ENCODE measurements at regions not wholly inside any gene's neighbourhood (a gene's known extent, or its start where the extent isn't known, plus 50 kb on each side); places are given as distances from the start of the nearest gene placed in this dataset.

DNA sequence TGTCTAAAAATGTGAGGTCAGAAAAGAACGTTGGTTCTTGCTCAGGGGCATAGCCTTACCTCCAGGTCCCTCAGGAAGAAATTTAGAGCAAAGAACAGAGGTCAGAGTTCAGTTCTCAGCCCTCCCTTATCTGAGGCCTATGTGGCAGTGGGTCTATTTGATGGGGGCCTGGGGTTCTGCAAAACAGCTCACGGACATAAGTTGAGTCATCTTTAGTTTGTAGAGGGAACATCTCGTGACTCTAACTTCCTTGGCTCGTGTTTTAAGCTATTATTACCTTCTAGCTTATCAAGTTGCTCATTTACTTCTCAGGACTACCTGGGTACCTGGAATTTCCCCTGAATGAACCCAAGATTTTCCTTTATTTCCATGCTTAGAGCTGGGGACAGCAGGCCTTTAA, 91.3 kb upstream of the AMOTL1 start:
- TF ChIP-seq, protein P1, sequence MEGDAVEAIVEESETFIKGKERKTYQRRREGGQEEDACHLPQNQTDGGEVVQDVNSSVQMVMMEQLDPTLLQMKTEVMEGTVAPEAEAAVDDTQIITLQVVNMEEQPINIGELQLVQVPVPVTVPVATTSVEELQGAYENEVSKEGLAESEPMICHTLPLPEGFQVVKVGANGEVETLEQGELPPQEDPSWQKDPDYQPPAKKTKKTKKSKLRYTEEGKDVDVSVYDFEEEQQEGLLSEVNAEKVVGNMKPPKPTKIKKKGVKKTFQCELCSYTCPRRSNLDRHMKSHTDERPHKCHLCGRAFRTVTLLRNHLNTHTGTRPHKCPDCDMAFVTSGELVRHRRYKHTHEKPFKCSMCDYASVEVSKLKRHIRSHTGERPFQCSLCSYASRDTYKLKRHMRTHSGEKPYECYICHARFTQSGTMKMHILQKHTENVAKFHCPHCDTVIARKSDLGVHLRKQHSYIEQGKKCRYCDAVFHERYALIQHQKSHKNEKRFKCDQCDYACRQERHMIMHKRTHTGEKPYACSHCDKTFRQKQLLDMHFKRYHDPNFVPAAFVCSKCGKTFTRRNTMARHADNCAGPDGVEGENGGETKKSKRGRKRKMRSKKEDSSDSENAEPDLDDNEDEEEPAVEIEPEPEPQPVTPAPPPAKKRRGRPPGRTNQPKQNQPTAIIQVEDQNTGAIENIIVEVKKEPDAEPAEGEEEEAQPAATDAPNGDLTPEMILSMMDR (IDR thresholded peaks at IDR 0.05; ENCODE audit: insufficient read depth, low read depth, low read length, missing control alignments) = no peak
- no peak for DNase-seq (ENCODE audit: low read depth)
- H3K4me3 ChIP-seq (ENCODE audit: low read length) = no peak overlapping the region

DNA sequence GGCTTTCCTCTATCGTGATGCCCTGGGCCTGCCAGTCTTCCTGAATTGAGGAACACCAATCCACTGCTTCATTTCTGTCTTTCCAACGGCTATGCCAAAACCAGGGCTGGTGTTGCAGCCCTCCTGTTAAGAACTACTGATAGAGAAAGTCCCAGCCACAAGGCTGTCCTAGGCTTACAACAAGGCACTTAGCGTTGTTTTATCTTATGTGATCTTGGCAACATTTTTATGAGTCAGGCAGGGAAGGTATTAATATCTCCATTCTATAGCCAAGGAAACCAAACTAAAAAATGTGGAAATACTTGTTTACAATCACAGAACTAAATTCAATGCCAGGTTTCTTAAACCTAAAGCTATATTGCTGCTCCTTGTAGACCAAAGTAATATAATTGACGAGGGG, 89.9 kb upstream of the AMOTL1 start:
- DNase-seq (ENCODE audit: low read depth) = peak; percentile 81
- H3K4me3 ChIP-seq (ENCODE audit: low read length) = no peak overlapping the region
- TF ChIP-seq, protein P1 (IDR thresholded peaks at IDR 0.05; ENCODE audit: insufficient read depth, low read depth, low read length, missing control alignments) = no peak

DNA sequence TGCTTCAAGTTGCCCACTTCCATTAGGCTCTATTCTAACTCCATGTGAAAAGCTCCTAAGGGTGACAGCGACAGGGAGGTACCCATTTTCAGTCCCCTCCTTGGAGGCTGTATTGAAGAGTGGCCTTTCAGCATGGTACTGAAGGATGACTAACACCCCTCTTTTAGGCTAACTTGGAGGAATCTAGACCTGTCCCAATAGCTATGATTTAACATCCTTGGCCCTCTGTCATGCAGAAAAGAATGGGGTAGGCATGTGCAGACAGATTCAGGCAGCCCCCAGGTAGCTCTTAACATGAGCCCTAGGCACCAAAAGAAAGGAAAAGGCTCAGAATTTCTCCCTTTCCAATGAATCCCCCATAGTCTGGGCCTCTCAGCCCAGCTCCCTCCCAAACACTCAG, 89.3 kb upstream of the AMOTL1 start:
- H3K4me3 ChIP-seq (ENCODE audit: low read length) = no peak overlapping the region
- peak; percentile 71 for DNase-seq (ENCODE audit: low read depth)
- TF ChIP-seq, protein P1 (IDR thresholded peaks at IDR 0.05; ENCODE audit: insufficient read depth, low read depth, low read length, missing control alignments) = no peak

DNA sequence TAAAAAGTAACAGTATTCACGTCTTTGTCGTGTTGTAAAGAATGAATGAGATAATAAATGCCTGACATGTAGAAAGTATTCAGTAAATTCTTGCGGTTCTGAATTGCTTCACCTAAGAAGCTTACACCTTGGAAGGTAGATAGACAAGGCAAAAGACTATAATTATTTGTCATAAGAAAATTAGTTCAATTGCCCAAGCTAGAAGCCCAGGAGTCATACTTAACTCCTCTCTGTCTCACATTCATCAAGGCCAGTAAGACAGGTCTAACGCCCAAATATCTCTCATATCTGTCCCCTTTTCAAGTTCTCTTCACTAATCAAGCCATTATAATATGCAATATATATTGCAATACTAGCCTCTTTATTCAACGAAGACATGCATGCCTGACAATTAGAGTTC, 87.7 kb upstream of the AMOTL1 start:
- TF ChIP-seq, protein P1 (IDR thresholded peaks at IDR 0.05; ENCODE audit: insufficient read depth, low read depth, low read length, missing control alignments) = no peak
- no peak for DNase-seq (ENCODE audit: low read depth)

DNA sequence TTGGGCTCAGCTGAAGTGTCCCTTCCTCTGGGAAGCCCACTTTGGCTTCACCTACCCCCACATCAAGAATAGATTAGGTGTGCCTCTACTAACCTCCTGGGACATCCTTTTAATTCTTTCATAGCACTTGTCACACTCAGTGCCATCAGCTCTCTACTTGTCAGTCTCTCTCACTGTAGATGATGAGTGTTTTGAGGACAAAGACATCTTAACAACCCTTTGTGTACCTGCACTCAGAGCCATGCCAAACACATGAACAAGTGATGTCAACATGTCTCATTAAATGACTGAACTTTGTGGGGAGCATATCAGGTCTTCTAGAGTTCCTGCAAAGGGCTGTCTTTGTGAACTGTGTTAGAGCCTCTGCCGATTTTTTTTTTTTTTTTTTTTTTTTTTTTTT, 87.0 kb upstream of the AMOTL1 start:
- DNase-seq (ENCODE audit: low read depth) = no peak
- H3K4me3 ChIP-seq (ENCODE audit: low read length) = no peak overlapping the region
- TF ChIP-seq, protein P1 (IDR thresholded peaks at IDR 0.05; ENCODE audit: insufficient read depth, low read depth, low read length, missing control alignments) = no peak

More for the DNA sequence above, 87.7 kb upstream of the AMOTL1 start:
- H3K4me3 ChIP-seq (ENCODE audit: low read length) = no peak overlapping the region

DNA sequence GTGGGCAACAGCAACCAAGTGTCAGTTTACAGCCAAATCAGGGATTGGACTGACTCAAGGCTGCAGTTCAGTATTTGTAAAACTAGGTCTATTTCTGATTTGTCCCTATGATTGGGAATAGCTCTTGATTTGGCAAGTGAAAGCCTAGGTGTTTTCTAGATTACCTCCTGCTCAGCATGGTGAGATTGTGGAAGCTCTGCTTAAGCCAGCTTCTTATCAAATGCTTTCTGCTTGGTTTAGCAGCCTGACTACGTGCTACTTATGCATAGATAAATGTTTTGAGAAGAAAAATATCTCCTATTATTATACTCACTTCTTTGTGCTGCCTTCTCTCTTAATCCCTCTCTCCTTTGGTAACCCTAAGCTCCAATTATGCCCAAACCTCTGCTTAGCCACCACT, 86.3 kb upstream of the AMOTL1 start:
- DNase-seq (ENCODE audit: low read depth) = no peak
- H3K4me3 ChIP-seq (ENCODE audit: low read length) = no peak overlapping the region
- TF ChIP-seq, protein P1 (IDR thresholded peaks at IDR 0.05; ENCODE audit: insufficient read depth, low read depth, low read length, missing control alignments) = no peak

DNA sequence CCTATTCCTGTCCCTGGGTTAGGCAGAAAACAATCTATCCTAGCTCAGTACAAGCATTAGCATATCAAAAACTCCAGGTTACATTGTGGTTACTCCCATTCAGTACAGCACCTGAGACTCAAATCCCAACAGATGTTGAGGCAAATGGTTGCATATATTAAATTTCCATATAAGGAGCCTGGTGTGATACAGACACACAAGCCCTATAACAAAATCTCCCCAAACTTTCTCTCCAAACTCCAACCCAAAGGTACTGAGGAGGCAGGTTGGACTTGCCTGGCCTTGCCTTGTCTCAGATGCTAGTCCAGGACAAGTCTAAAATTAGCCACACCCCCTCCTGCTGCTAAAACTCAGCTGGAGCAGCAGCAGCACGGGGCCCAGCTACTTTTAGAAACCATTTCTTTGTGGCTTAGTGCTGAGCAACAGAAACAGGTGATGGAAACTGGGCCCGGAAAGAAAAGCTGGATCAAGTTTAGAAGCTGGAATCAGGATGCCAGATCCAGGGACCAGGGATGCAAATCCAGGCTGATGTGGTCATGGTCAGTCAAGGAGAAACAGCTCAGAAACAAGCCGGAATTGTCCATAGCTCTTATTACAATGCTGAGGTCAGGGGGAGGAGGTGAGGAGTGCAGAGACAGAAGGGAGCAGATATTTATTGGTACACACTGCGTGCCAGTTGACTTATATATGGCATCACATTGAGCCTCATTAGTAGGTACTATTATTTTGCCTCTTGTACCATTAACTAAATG, 73.7 kb upstream of the AMOTL1 start:
- TF ChIP-seq, protein P1 (IDR thresholded peaks at IDR 0.05; ENCODE audit: insufficient read depth, low read depth, low read length, missing control alignments) = no peak

More for the DNA sequence above, 73.7 kb upstream of the AMOTL1 start:
- DNase-seq (ENCODE audit: low read depth) = peak; percentile 64
- no peak overlapping the region for H3K4me3 ChIP-seq (ENCODE audit: low read length)

Data from epithelial cell of esophagus (primary cell).